Hematopoietic multipotent progenitor cell treated with erythropoietin and hydrocortisone succinate and interleukin-3 and kit ligand, for 15 days (in vitro differentiated cells): ENCODE measurements at regions not wholly inside any gene's neighbourhood (a gene's known extent, or its start where the extent isn't known, plus 50 kb on each side); places are given as distances from the start of the nearest gene placed in this dataset.

Source experiments
- DNase-seq: peaks from one replicate; pipeline ENCODE4 v3.0.0-alpha.2; 2015; ENCODE audit warnings: low spot score

DNA sequence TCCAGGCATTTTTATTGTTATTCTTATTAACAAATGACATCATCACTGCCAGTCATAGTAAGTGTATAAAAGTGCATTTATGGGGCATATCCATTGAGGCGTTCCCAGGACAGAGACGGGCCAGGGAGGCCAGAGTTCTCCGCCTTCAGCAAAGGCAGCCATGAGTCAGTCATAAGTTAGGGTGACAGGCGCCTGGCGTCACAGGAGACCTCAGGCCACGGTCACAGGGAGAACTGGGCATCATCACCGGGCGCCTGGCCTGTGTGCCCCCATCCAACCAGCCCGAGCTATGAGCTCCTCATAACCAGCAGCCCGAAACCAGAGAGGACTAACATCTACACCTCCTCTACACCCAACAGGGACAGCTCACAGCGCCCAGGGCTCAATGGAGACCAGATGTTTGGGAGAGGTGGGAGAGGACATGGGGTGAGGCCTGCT is 259.2 kb downstream of the DLL1 start:
- no peak for DNase-seq

DNA sequence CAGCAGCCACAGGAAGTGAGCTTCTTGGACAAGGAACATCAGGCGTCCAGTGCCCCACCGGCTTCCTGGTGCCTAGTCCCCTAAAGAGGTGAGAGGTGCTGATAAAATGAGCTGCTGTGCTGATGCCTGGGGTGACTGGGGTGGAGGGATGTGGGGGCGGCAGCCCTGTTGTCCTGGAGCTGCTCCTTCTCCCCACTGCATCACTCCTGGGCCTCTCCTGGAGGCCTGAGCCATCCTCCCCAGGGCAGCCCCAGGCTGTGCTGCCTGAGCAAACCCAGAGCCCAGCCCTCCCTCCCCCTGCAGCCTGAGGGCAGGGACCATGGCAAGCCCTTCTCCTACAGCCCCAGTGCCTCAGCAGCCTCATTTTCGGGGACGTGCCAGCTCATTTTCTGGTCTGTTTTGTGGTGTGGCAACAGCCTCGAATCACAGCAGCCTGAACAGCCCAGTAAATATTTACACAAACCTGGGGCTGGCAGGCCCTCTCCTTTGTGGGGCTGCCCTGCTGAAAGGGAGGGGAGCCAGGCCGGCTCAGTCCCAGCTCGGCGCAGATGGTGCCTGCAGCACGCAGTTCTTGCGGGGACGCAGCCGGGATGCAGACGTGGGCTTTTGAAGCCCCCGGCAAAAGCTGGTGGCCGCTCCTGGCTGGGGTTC is 259.9 kb downstream of the DLL1 start:
- no peak for DNase-seq

DNA sequence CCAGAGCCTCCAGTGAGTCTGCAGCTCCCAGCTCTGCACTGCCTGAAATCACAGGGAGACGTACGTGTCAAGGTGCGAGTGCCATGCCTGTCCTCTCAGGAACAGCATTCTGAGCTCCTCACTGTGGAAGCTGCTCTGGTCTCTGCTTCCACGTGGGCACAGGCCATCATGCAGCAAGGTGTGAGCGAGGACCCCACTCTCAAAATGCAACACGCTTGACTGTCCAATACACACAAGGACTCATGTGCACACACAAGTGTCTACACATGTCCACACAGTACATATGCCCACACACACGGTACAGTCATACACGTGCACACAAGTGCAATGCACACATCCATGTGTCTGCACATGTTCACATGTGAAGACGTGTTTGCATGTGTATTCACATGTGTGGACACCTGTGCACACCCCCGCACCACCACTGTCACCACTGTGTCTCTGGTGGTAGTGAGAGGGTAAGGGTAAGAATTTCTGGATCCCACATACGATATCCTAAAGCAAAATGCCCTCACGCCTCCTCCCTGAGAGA is 260.5 kb downstream of the DLL1 start:
- DNase-seq, result no peak

DNA sequence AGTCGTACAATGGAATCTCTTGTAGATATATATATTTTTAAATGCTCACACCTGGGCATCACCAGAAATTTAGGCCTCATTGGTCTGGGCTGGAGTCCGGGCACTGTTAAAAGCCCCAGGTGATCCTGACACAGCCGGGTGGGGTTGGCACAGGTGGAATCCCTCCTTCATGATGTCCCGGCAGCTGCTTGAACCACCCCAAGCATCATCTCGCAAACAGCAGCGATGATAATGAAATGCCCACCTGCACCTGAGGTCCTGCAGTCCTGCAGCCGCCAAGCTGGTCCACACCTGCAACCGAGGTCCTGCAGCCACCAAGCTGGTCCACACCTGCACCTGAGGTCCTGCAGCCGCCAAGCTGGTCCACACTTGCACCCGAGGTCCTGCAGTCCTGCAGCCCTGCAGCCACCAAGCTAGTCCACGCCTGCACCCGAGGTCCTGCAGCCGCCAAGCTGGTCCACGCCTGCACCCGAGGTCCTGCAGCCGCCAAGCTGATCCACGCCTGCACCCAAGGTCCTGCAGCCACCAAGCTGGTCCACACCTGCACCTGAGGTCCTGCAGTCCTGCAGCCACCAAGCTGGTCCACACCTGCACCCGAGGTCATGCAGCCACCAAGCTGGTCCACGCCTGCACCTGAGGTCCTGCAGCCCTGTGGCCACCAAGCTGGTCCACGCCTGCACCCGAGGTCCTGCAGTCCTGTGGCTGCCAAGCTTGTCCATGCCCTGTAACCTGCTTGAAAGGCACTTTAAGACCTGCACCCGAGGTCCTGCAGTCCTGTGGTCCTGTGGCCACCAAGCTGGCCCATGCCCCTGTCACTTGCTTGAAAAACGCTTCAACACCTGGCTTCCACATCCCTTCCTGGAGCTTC is 261.2 kb downstream of the DLL1 start:
- no peak for DNase-seq

DNA sequence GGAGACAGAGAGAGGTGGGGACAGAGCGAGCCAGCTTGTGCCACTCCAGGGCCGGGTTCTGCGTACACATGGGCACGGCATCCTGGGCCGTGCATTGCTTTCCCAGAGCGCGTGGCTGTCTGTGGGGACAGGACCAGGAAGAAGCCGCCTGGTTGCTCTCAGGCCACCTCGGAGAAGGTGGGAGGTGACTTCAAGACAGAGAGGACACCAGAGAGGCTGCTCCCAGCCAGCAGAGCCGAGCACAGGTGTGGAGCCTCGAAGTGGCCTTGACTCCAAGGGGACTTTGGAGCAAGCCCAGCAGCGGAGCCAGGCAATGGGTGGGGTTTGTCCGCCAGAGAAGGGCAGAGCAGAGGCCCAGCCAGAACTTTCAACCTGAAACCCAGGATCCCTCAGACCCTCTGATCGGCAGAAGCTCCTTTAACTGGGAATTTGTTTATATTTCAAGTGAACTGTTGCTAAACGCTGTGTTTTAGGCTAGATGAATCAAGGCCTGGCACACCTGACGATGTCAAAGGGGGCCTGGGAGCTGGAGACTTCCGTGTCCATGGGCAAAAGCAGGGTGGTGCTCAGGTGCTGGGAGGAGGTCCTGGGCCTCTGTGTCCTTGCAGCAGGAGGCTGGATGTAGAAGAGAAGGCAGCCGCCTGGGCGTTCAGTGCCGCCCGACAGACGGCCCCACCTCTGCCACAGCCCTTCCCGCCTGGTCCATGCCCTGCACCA is 262.1 kb downstream of the DLL1 start:
- DNase-seq, result no peak

DNA sequence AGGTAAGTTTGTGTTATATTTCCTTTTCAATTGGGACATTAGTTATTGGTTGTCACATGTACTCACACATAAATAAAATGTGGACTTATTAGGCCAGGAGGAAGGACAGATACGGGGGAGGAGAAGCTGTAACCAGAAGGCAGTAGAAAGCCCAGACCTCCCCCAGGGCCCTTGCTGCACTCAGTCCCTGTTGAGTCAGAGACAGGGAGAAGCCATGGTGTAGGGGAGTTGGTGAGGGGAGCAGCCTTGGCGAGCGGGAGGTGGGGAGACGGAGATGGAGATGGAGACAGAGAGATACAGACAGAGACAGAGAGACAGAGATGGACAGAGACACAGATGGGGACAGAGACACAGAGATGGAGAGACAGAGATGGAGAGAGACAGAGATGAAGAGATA is 263.2 kb downstream of the DLL1 start:
- no peak for DNase-seq

DNA sequence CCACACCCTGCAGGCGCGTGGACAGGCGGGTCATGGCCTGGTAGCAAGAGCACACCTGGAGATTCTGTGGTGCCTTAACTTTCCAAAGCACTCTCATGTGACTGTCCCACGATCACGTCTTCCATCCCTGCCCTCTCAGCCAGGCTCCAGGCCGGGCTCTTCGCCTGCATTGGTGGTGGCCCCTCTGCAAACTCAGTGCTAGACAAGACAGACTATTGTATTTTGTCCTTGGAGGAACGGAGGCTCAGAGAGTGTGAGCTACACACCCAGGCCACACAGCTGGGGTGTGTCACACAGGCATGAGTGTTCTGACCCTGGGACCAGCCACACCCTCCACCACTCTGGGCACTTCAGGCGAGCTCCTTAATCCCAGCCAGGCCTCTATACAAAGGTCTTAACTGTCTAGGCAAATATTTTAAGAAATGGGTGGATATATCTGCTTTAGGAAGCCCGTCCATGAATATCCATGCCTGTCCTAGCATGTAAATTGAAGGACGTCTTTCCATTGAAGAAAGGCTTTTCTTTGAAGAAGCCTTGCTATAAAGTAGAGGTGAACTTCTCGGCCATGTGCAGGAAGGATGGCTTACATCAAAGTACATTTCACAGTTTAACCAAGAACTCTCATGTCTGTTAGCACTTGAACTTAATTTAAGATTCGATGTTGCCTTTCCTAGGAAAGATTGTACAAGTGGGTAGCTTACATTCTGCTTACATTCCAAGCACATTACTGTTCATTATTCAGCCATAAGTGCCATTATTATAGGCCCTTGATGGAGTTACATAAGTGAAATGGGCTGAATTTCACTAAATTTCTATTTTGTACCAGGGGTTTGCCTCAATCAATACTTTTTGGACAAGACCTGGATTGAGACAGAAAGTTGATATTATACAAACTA is 263.9 kb downstream of the DLL1 start:
- DNase-seq, result no peak

DNA sequence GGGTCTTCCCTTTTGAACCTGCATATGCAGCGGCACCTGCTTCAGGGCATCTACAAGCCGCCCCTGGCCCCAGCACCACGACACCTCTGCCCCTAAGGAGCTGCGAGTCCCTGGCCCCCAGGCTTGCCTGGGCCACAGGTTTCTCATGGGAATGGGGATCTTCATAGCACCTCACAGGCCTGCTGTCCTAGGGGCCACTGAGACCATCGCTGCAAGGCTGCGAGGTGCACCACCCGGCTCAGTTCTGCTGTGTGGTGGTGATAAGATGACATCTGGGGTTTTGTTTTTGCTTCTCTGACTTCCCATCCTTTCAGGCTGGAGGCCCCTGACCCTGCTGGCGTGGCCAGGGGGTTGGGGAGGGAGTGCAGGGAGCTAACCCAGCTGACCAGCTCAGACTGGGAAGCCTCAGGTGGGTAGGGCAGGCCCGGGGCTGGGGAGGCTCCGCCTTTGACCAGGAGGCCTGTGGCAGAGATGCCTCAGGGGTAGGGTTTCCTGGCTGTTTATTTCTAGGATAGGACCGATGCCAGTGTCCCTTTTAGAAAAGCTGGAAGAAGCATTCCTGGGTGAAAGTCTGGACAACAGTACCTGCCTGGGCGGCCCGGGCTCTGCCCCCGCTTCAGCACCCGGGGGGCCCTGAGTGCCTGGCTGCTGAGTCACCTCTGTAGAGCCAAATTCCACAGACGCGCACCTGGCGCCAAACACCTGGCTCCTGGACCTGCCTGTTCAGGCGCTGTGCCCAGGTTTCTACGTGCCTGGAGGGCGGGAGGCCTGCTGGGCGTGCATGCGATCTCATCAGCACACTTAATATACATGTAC is 264.7 kb downstream of the DLL1 start:
- DNase-seq, result no peak

DNA sequence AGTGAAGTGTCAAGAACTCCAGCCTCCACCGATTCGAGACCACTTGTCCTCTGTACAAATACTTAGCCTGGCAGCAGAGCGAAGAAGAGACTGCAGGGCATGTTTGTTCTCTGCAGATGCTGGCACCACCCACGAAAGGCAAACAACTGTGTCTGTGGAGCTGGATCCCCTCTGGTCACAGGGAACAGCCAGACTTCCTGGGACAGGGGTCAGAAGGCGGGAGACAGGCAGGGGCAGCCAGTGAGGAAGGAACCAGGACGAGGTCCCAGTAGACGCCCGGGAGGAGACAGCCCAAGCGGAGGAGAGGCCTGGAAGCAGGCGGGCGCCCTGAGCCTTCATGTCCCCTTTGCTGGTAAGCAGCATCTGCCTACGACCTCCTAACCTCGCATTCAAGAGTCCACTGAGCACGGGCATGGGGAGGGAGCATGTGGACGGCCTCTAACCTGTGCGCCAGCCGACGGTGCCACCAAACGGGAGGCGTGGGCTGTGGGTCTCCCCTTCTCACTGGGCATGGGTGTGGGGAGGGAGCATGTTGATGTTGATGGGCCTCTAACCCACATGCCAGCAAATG is 265.5 kb downstream of the DLL1 start:
- DNase-seq, result no peak

DNA sequence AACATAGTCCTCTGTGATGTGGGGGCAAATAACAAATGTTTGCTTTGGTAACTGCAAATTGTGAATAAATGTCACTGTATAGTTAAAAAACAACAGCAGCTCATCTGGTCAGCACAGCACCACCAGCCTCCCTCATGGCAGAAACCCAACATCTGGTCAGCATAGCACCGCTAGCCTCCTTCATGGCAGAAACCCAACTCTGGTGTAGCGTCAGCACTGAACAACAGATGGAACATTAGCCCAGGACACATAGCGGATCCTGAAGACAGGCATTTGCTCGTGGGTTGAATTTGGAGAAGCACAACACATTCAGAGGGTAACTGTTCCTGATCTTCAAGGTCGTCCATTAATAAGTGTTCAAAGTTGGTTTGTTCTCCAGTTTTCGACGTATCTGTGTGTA is 265.9 kb downstream of the DLL1 start:
- no peak for DNase-seq

DNA sequence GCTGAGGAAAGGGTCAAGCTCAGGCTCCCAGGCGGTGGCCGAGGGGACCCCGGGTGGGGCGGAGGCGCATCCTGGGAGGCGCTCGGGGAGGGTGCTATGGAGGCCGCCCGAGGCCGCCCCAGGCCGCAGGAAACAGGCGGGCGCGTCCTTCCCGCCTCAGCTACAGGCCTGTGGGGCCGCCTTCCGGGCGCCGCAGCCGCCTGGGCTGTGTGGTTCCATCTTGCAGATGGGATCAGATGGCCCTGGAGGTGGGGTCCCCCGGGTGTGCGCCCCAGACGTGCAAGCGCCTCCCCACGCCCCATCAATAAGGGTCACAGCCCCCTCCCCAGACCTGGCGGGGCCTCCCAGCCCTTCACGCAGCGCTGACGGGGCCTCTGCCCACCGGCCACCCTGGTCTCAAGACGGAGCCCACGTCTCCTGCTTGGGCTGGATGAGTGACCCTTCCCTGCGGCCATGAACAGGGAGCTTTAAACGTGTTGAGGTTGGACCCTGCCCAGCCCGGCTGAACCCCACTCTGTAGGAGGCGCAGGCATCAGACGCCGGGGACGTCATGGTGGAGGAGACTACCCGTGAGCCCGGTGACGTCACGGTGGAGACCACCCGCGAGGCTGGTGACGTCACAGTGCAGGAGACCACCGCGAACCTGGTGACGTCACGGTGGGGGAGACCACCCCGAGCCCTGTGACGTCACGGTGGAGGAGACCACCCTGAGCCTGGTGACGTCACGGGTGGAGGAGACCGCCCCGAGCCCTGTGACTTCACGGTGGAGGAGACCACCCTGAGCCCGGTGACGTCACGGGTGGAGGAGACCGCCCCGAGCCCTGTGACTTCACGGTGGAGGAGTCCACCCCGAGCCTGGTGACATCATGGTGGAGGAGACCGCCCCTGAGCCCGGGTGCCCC is 267.0 kb downstream of the DLL1 start:
- DNase-seq, result no peak

DNA sequence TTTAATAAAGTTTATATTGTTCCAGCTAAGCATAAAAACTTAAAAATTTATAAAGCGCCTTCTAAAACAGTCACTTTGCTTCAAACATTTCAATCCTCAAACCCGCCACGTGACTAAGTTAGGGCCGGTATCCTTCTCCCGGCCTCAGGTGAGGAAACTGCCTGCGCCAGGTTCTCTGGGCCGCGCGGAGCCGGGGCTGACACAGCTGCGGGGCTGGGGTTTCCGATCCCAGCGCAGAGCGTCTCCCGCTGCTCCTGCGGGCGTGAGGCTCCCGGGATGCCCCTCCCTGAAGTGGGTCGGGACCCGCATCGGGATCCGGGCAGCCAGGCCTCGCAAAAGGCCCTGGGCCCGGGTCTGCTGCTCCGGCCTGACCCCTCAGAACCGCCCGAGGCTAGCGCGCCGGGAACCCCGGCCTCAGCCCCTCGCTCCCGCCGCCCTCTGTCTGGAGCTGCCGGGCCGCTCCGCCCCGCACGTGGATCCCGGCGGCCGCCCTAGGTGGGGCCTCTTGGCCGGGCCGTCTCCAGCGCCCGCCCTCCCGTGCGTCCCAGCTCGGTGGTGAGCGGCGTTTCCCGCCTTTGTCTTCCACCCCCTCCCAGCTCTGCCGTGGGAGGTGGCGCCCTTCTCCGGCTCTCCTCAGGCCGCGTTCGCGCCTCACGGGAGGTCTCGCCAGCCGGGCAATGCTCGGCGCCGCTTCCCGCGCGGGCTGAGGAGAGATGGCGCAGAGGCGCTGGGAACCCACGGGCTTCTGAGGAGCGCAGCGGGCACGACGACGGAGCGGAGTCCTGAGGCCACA is 267.9 kb downstream of the DLL1 start:
- no peak for DNase-seq

DNA sequence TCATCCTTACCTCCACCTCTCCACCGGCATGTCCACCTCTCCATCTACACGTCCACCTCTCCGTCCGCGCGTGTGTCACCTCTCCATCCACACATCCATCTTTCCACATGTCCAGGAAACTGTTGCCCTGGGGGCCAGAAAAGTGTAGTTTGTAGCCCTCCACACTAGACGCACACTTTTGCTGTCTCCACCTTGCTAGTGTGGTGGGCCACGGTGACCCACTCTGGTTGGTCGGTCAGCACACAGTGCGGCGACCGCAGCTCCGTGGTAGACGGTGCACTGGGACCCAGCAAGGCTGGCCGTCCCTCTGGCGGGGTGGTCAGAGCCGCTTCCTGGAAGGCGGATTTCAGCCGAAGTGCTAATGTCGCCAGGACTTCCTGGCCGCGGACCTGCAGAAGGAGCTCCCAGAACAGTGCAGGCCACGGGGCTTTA is 268.6 kb downstream of the DLL1 start:
- no peak for DNase-seq

DNA sequence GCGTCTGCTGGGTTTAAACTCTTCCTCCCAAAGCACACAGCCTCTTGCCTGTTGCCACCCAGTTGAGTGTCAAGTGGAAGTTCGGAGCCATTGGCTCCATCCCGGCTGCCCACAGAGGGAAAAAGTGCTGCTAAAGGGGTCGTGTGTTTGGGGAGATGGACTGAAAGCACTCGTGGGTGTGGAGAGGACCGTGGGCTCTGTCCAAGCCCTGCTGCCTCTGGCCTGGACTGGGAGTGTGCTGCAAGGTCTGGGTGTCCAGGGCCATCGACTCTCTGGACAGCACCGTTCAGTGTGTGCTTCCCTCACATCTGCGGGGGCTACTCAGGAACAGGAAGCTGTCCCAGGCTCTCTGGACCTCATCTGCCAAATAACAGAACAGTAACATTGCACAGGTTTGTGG is 269.3 kb downstream of the DLL1 start:
- no peak for DNase-seq

DNA sequence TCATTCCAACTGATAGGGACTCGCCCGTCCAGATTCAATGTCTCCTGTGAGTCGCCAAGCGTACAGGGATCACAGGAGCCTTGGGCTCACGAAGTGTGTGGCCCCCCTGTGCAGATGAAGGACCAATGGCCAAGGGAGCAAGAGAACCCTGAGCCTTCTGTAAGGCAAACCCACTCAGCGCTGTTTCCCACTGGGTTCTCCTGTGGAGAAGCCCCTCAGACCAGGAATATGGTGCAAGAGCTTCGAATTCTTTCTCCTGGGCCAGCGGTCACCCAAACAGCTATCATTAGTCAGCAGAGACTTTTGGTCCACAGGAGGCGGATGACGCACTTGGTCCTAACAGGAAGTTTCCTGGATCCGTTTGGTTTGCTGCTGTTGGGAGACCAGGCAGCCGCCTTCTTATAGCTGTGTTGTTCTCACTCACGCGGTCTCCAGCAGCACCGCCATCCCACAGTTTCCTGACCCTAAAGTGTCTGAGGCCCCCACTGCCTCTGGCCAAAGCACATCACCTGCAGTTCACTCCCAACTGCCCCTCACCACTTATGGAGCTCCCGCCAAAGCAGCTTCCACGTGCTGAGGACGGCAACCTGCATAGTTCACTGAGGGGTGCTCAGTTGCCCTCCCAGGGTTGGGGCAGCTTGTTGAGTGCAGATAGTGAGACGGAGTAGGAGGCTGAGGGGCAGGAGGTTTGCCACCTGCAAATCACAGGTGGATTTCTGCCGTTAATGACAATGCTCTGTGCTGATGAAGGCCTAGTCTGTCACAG is 268.6 kb downstream of the ERMARD start:
- no peak for DNase-seq

DNA sequence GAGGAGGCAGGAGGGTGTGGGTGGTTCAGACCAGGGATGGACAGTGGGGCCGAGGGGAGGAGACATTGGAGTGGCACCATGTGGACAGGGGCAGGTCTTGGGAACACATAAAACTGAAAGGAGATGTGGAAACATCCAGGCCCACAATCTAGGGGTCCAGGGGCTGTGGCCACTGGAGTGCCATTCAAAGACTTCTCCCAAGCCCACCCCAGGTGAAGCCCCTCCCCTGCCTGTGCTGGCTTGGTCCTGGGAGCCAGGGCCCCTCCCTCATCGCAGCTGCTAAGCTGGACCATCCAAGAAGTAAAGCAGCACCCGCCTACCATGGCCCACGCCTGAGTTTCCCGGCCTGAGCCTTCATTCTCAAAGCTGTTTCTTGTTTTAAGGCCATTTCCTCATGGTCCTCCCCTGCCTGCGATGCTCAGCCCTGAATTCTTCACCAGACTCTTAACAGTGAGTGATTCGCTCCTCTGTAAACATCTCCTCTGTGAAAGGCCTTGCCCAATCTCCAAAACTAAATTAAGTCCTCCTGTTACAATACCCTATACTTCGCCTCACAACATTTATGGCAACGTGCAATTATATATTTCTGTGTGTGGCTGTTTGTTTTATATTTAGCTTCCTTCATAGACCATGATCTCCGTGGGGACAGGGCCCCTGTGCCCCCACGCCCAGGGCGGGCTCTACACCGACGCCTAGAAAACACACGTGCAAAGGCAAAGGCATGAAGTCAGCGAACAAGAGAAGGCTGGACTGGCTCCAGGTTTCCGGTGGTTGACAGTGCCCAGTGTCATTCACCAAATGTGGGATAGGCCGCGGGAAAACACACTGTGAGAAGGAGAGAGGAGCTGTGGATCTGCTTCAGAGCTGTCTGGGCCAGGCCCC is 267.8 kb downstream of the ERMARD start:
- no peak for DNase-seq
